ENCODE measurements at regions not wholly inside any gene's neighbourhood (a gene's known extent, or its start where the extent isn't known, plus 50 kb on each side); places are given as distances from the start of the nearest gene placed in this dataset.
A peak's percentile ranks its signal among the peaks of the same experiment; 100 is the strongest.
"Not testable (repeated sequence)": the region's sequence is repeated elsewhere in the genome, so short reads cannot be mapped to it uniquely, and the experiment has no call there.

GRCh38 chr4:77220828-77221613 is 64.0 kb downstream of the CCNG2 start:
- DNase-seq: no peak

GRCh38 chr4:77225022-77225421 is 68.0 kb downstream of the CCNG2 start:
- DNase-seq: no peak

- DNase-seq: no peak
These were observed 70.1 kb downstream of the CCNG2 start for GRCh38 chr4:77226939-77227705.

- no peak for DNase-seq
These were observed 72.4 kb downstream of the CCNG2 start for GRCh38 chr4:77229433-77229832.

- no peak for DNase-seq
These were observed 75.6 kb downstream of the CCNG2 start for GRCh38 chr4:77232653-77233052.

GRCh38 chr4:77235289-77235854 is 78.4 kb downstream of the CCNG2 start:
- DNase-seq: no peak

- no peak for DNase-seq
These were observed 79.8 kb downstream of the CCNG2 start for GRCh38 chr4:77236806-77237205.

- DNase-seq: peak; percentile 62
These were observed 83.6 kb downstream of the CCNG2 start for GRCh38 chr4:77240469-77241066.

- DNase-seq: no peak
These were observed 91.8 kb downstream of the CCNG2 start for GRCh38 chr4:77248805-77249204.

- no peak for DNase-seq
These were observed 94.7 kb downstream of the CCNG2 start for GRCh38 chr4:77251751-77252150.

- no peak for DNase-seq
These were observed 106.2 kb downstream of the CCNG2 start for GRCh38 chr4:77263247-77263646.

GRCh38 chr4:77263976-77264375 is 107.0 kb downstream of the CCNG2 start:
- DNase-seq: not testable (repeated sequence)

- no peak for DNase-seq
These were observed 107.8 kb downstream of the CCNG2 start for GRCh38 chr4:77264826-77265225.

- DNase-seq: no peak
These were observed 111.1 kb downstream of the CCNG2 start for GRCh38 chr4:77268108-77268507.

GRCh38 chr4:77269505-77269904 is 112.5 kb downstream of the CCNG2 start:
- DNase-seq: no peak

GRCh38 chr4:77273412-77273811 is 116.4 kb downstream of the CCNG2 start:
- DNase-seq: no peak

GRCh38 chr4:77279114-77279513 is 122.1 kb downstream of the CCNG2 start:
- not testable (repeated sequence) for DNase-seq

- DNase-seq: no peak
These were observed 125.3 kb downstream of the CCNG2 start for GRCh38 chr4:77282305-77282704.

- DNase-seq: no peak
These were observed 127.0 kb downstream of the CCNG2 start for GRCh38 chr4:77284036-77284435.

- no peak for DNase-seq
These were observed 129.9 kb downstream of the CCNG2 start for GRCh38 chr4:77286906-77287305.

- DNase-seq: no peak
These were observed 136.4 kb downstream of the CCNG2 start for GRCh38 chr4:77293426-77293825.

GRCh38 chr4:77300996-77301395 is 144.0 kb downstream of the CCNG2 start:
- not testable (repeated sequence) for DNase-seq

GRCh38 chr4:77305766-77306165 is 148.8 kb downstream of the CCNG2 start:
- no peak for DNase-seq

GRCh38 chr4:77306496-77306895 is 149.5 kb downstream of the CCNG2 start:
- DNase-seq: no peak
